Epithelial cell of prostate (primary cell): ENCODE measurements at regions not wholly inside any gene's neighbourhood (a gene's known extent, or its start where the extent isn't known, plus 50 kb on each side); places are given as distances from the start of the nearest gene placed in this dataset.
"Not testable (repeated sequence)": the region's sequence is repeated elsewhere in the genome, so short reads cannot be mapped to it uniquely, and the experiment has no call there.

Experiments
- DNase-seq: peaks from one replicate; pipeline ENCODE4 v3.0.0-alpha.2; 2011; ENCODE audit warnings: low read depth, low spot score
- H3K27ac ChIP-seq: fragments of 450-650 bp; 2 replicates; pipeline ENCODE4 v1.5.1; 2017; ENCODE audit warnings: mild to moderate bottlenecking

- DNase-seq = no peak
- no peak overlapping the region for H3K27ac ChIP-seq
These were observed 305.4 kb downstream of the KLF12 start for GRCh38 chr13:73828811-73829210.

DNA sequence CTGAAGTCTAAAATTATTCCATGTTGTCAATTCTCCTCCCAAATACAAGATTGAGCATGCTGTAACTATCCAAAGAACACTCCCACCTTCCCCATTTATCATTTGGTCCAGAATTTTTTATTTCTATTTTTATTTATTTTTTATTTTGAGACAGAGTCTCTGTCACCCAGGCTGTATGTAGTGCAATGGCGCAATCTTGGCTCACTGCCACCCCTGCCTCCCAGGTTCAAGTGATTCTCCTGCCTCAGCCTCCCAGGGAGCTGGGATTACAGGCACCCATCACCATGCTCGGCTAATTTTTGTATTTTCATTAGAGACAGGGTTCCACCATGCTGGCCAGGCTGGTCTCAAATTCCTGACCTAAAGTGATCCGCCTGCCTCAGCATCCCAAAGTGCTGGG lies 306.8 kb downstream of the KLF12 start:
- H3K27ac ChIP-seq = no peak overlapping the region
- DNase-seq = no peak

- H3K27ac ChIP-seq = no peak overlapping the region
- no peak for DNase-seq
These were observed 309.1 kb downstream of the KLF12 start for GRCh38 chr13:73825143-73825542.

- no peak for DNase-seq
- no peak overlapping the region for H3K27ac ChIP-seq
These were observed 311.3 kb downstream of the KLF12 start for GRCh38 chr13:73822668-73823592.

- no peak overlapping the region for H3K27ac ChIP-seq
- DNase-seq = no peak
These were observed 313.5 kb downstream of the KLF12 start for GRCh38 chr13:73820688-73821087.

DNA sequence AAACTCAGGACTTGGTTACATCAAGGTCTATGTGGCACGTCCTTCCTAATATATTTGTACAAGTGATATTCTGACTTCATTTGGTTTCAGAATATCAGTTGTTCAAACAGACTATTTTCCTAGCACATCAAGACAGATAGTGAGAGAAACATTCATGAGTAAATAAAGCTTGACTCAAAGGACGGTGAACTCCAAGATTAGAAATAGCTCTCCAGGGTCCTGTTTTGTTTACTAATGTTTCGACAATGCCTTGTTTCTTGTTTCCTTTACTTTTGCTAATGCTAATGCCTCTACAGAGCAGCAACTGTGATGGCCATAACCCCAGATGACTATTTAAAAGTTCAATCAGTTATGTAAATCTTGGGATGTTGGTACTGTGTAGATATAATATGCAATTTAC lies 313.9 kb downstream of the KLF12 start:
- no peak for DNase-seq
- no peak overlapping the region for H3K27ac ChIP-seq

DNA sequence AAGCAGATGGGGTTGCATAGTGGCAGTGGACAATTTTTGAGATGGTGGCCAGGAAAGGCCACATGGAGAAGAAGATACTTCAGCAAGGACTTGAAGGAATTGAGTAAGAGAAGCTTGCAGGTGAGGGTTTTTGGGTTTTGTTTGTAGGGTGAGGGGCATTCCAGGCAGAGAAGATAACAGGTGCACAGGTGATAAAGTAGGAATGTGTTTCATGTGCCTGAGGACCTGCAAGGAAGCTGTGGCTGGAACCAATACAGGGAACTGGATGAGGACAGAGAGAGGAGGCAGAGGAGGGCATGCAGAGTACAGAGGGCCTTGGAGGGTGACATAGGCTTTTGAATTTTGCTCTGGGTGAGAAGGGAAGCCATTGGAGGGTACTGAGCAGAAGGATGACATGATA lies 314.5 kb downstream of the KLF12 start:
- no peak overlapping the region for H3K27ac ChIP-seq
- no peak for DNase-seq

DNA sequence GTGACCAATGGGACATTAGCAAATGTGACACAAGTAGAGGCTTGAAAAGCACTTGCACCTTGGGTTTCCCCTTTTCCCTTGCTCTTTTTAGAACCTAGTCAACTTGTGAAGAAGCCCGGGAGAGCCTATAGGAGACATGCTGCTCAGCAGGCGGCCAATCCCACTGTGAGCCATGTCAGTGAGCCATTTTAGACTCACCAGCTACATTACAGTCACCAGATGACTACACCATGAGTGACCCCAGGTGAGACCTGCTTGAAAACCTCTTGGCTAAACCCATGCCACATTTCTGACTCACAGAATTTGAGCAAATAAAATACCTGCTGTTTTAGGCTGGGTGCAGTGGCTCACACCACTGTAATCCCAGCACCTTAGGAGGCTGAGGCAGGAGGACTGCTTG lies 317.5 kb downstream of the KLF12 start:
- DNase-seq = peak; percentile 66
- H3K27ac ChIP-seq = peak overlapping the region; percentile 51

- no peak for DNase-seq
- peak overlapping the region; percentile 51 for H3K27ac ChIP-seq
These were observed 318.4 kb downstream of the KLF12 start for GRCh38 chr13:73815796-73816195.

DNA sequence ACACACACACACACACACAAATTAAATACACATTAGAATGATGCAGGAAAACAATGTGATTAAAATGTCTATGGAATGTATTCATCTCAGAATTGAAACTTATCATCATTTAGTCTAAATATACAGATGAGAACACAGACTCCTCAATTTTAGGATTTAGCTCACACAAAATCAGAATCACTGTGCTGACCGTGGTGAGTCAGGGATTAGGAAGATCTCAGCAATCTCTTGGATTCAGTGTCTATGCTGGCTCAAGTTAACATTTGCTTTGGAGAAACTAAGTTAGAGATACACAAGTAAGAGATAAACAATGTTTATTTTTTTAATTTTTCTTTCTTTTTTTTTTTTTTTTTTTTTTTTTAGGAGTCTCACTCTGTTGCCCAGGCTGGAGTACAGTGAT lies 323.6 kb downstream of the KLF12 start:
- DNase-seq = no peak
- H3K27ac ChIP-seq = no peak overlapping the region

DNA sequence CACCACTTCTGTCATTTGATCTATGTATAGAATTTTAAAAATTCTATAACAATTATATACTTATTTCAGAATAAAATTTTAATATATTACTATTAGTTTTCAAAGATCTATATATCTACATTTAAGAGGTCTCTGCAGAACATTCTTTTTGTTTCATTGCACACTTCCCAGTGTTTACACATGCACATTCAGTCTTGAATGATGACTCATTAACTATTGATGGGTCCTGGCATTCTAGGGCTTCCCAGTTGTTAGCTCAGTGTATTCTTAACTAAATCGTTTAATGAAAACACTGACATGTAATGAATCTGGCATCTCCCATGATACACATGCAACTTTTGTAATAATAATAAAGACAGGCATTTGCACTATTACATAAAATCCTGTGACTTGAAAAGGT lies 324.6 kb downstream of the KLF12 start:
- DNase-seq = no peak
- no peak overlapping the region for H3K27ac ChIP-seq

DNA sequence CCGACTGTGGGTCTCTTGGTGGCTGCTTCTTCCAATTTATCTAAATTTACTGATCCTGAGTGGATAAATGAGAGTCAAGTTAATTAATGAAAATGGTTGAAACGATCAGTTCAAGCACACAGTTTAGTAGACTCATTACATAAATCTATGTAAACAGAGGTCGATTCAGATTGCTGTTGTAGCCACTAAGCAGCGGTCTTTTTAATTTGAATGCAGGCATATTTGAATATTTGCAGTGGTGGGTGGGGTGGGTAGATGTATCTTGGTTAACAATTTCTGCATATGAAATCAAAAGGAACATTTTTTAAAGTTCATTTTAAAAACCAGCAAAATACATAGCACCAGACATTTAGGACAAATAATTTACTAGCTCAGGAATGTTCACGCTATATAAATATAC lies 325.9 kb downstream of the KLF12 start:
- H3K27ac ChIP-seq = no peak overlapping the region
- DNase-seq = no peak

DNA sequence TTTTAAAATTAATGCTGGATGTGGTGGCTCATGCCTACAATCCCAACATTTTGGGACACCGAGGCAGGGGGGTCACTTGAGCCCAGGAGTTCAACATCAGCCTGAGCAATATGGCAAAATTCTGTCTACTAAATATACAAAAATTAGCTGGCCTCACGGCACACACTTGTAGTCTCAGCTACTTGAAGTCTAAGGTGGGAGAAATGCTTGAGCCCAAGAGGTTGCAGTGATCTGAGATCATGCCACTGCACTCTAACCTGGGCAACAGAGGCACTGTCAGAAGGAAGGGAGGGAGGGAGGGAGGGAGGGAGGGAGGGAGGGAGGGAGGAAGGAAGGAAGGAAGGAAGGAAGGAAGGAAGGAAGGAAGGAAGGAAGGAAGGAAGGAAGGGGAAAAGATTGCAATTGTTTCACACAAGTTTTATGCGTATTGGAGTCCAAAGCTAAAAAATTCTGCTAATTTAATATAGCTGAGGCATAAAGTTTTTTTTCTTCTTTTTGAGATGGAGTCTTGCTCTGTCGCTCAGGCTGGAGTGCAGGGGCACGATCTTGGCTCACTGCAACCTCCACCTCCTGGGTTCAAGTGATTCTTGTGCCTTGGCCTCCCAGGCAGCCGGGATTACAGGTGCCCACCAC lies 328.8 kb downstream of the KLF12 start:
- DNase-seq, H3K27ac ChIP-seq: not testable (repeated sequence)

DNA sequence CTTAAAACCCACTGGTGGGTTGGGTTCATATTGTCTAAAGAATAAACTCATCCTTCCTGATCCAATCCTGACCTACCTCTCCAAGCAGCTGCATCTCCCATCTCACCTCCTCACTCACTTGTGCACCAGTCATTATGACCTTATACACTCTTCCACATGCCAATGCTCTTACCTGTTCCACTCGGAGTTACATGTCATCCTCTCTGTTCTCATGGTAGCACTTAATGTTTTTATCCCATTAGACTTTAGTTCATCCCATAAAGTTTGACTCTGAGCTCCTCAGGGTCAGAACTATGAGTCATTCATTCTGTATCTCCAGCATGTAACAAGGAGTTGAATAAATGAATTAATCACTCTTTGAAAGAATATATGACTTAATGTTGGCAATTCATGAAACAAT lies 330.2 kb downstream of the KLF12 start:
- peak; percentile 49 for DNase-seq
- no peak overlapping the region for H3K27ac ChIP-seq

- no peak overlapping the region for H3K27ac ChIP-seq
- DNase-seq = no peak
These were observed 334.2 kb downstream of the KLF12 start for GRCh38 chr13:73800011-73800410.

DNA sequence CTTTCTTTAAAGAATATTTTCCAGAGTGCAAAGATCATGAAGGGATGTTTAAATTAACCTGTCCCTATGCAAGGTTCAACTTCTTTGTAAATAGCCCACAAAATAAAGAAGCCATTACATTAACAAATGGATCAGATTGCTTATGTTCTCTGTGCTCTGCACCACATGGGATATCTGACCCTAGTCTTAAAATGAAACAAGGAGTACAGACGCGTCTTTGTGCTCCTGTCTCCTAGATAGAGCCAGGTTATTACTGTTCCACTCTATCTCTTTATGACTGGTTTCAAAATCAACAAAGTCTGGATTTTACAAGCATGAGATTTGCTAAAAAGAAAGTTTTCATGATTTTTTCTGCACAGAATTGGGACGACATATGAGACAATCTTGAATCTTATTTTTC lies 339.4 kb downstream of the KLF12 start:
- no peak for DNase-seq

DNA sequence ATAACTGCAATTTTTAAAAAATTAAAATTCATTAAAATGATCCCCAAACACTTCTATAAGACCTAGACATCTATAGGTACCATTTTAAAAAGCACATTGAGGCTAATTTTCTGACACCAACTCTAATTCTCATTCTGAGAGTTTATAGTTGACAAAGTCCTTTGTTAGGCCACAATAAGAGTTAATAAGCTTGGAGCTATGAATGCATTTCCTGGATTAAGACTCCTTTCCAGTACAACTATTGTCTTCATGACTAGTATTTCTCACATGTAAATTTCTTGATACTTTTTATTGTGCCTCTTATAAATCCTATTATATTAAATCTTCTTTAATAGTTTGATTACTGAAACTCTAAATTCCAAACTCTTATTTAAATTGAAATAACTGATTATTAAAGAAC lies 340.8 kb downstream of the KLF12 start:
- no peak overlapping the region for H3K27ac ChIP-seq
- DNase-seq = no peak

More for the DNA sequence above, 339.4 kb downstream of the KLF12 start:
- H3K27ac ChIP-seq = no peak overlapping the region

DNA sequence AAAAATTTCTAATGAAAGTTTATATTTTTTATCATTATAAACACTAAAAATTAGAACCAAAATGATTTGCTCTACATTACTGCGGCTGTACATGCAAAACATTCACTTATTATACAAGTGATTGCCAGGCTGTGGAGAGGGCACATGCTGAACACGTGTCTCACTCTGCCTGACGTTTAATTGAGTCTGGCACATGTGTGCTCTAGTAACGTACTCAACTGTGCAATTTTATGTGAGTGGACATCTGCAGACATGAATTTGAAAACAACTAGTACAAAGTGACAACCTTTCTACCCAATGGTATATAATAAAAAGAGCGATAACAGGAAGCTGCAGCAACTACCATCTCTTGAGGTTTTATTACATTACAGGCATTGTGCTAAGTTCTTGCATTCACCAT lies 341.4 kb downstream of the KLF12 start:
- no peak overlapping the region for H3K27ac ChIP-seq
- DNase-seq = no peak

DNA sequence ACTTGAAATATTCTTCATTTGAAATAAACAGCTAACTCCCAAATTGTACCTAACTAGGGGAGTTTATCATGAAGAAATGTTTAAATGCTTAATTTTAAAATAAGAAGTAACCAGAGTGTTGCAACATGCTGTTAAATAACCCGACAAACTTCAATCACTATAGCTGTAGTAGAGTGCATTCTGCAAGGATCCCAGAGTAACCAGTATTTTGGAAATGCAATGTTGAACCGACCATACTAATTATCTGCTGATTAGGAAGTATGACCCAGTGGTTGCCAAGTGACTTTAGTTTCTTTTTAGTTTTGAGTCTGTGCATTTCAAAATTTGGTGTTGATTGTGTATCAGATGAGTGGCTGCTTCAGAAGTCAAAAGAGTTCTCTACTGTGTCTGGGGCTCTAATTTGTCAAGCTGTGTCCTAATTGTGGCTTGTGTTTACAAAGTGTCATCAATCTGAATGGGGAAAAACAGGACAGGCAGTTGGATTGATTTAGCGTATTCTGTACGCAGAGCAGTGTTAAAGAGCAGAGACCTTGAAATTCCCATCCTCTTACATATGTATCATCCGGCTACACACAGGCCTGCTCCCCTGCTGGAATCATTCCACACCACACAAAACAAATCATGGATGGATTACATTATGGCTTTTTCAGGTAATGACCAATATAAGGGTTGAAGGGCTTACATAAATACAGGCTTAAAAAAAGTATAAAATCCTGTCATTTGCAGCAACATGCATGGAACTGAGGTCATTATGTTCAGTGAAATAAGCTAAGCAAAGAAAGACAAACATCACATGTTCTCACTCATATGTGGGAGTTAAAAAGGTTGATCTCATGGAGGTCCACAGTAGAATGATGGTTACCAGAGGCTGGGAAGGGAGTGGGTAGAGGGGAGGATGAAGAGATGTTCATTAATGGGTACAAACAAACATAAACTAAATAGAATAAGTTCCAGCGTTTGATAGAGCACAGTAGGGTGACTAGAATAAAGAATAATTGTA lies 351.5 kb downstream of the KLF12 start:
- H3K27ac ChIP-seq = no peak overlapping the region

DNA sequence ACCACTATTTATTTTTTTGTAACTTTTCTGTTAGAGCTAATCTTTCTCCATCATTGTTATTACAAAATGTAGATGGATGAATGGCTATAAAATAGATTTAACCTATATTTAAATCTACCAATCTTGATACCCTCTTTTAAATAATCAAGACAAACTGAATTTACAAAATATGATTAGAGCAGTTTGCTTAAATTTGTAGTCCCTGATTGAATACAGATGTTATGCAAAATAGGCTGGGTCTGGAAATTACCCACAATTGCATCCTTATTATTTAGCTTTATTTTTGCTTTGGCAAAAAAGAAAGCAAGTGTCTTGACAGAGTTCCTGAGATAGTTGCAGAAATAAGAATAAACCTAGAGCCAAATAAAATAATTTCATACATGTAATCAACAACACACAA lies 352.8 kb downstream of the KLF12 start:
- DNase-seq = no peak
- no peak overlapping the region for H3K27ac ChIP-seq

More for the DNA sequence above, 351.5 kb downstream of the KLF12 start:
- DNase-seq = no peak
